Tibial nerve (tissue), 4 donors: ENCODE measurements at regions not wholly inside any gene's neighbourhood (a gene's known extent, or its start where the extent isn't known, plus 50 kb on each side); places are given as distances from the start of the nearest gene placed in this dataset.

Experiments used
- DNase-seq, 2 donors: peaks; one replicate each; pipeline ENCODE4 v3.0.0-alpha.2; 2019; ENCODE audit warnings: low spot score in 2 of 2
- H3K27ac ChIP-seq, 4 donors: fragments of 200-600 bp; sonication (generic) in 3 of 4; one replicate each; pipeline ENCODE4 v1.5.1; 2017 to 2019; ENCODE audit warnings: mild to moderate bottlenecking in 1 of 4
- H3K27me3 ChIP-seq, 2 donors: fragments of 200-600 bp; sonication (generic) in 1 of 2; one replicate each; pipeline versions ENCODE4 v1.5.1 to v1.6.0; 2017 to 2019
- H3K36me3 ChIP-seq, 3 donors: fragments of 200-600 bp; sonication (generic); one replicate each; pipeline ENCODE4 v1.5.1; 2018 to 2019
- H3K4me1 ChIP-seq, 4 donors: fragments of 200-600 bp; sonication (generic) in 3 of 4; one replicate each; pipeline ENCODE4 v1.5.1; 2017 to 2019
- H3K4me3 ChIP-seq, 4 donors: fragments of 200-600 bp; sonication (generic) in 3 of 4; one replicate each; pipeline ENCODE4 v1.5.1; 2017 to 2019; ENCODE audit warnings: mild to moderate bottlenecking in 1 of 4, moderate library complexity in 1 of 4
- H3K9me3 ChIP-seq, 4 donors: fragments of 200-600 bp; sonication (generic) in 3 of 4; one replicate each; pipeline ENCODE4 v1.5.1; 2017 to 2019
- CTCF ChIP-seq, 5 experiments: fragments of 200-600 bp in 3 of 5; fragments of 450-650 bp in 2 of 5; sonication (generic) in 3 of 5; IDR thresholded peaks; one replicate each; pipeline ENCODE4 v1.5.1; 2016 to 2019; ENCODE audit warnings: antibody characterized with exemption in 5 of 5, mild to moderate bottlenecking in 3 of 5, moderate library complexity in 2 of 5
- EP300 ChIP-seq, 2 donors: sonication (generic); formaldehyde crosslinking; IDR thresholded peaks; one replicate each; pipeline ENCODE4 v1.6.1; 2017; ENCODE audit warnings: antibody characterized with exemption in 2 of 2, mild to moderate bottlenecking in 1 of 2
- POLR2A ChIP-seq, 2 donors: fragments of 450-650 bp; IDR thresholded peaks; one replicate each; pipeline ENCODE4 v1.6.1; 2017; ENCODE audit warnings: antibody characterized with exemption in 2 of 2, mild to moderate bottlenecking in 2 of 2, moderate library complexity in 2 of 2
- WGBS, 2 donors: methylation state at CpG; one replicate each; pipeline ENCODE4 v1.1.5; 2018; 5-methylcytosine and 5-hydroxymethylcytosine counted together

- no peak overlapping the region for H3K27ac ChIP-seq
- no peaks in the 10 kb centered on the region for H3K4me1 ChIP-seq
- H3K9me3 ChIP-seq = no peaks in the 10 kb centered on the region
- WGBS, 2 donors = 82 to 83% methylated on average over 1 of the region's 1 CpG
- H3K4me3 ChIP-seq = no peak overlapping the region
- TF ChIP-seq EP300 (IDR thresholded peaks at IDR 0.05) = no peak
- TF ChIP-seq POLR2A (IDR thresholded peaks at IDR 0.05) = no peak
- no peak for TF ChIP-seq CTCF (IDR thresholded peaks at IDR 0.05)
- H3K27me3 ChIP-seq = no peaks in the 10 kb centered on the region
- no peaks in the 10 kb centered on the region for H3K36me3 ChIP-seq
- no peak for DNase-seq
Measured at GRCh38 chr12:22986997-22987396, 362.0 kb downstream of the ETNK1 start.

- 76 to 85% methylated on average over 1 of the region's 1 CpG for WGBS, 2 donors
Measured at GRCh38 chr12:22990501-22990900, 365.5 kb downstream of the ETNK1 start.

GRCh38 chr12:22991250-22991844 lies 366.4 kb downstream of the ETNK1 start:
- Histone ChIP-seq H3K27me3 (no peaks in the 10 kb centered on the region), H3K4me3 (no peak overlapping the region), H3K36me3 (no peaks in the 10 kb centered on the region), H3K9me3 (no peaks in the 10 kb centered on the region), H3K4me1 (no peaks in the 10 kb centered on the region), H3K27ac (no peak overlapping the region)
- WGBS, 2 donors = 65 to 68% methylated on average over 3 of the region's 3 CpGs
- DNase-seq = no peak
- no peak for TF ChIP-seq POLR2A (IDR thresholded peaks at IDR 0.05)
- no peak for TF ChIP-seq EP300 (IDR thresholded peaks at IDR 0.05)
- TF ChIP-seq CTCF (IDR thresholded peaks at IDR 0.05) = no peak

More at GRCh38 chr12:22990501-22990900, 365.5 kb downstream of the ETNK1 start:
- Histone ChIP-seq H3K9me3 (no peaks in the 10 kb centered on the region), H3K36me3 (no peaks in the 10 kb centered on the region), H3K27ac (no peak overlapping the region), H3K4me3 (no peak overlapping the region), H3K4me1 (no peaks in the 10 kb centered on the region), H3K27me3 (no peaks in the 10 kb centered on the region)
- no peak for DNase-seq
- TF ChIP-seq CTCF (IDR thresholded peaks at IDR 0.05) (no peak), POLR2A (IDR thresholded peaks at IDR 0.05) (no peak), EP300 (IDR thresholded peaks at IDR 0.05) (no peak)

- H3K4me1 ChIP-seq = no peaks in the 10 kb centered on the region
- no peaks in the 10 kb centered on the region for H3K36me3 ChIP-seq
- no peaks in the 10 kb centered on the region for H3K27me3 ChIP-seq
- no peak overlapping the region for H3K27ac ChIP-seq
- 60 to 70% methylated on average over 4 of the region's 4 CpGs for WGBS, 2 donors
- H3K9me3 ChIP-seq = peaks cover 0 to 3% (median 1%) of the 10 kb centered on the region in 4 donors
- no peak for DNase-seq
- TF ChIP-seq POLR2A (IDR thresholded peaks at IDR 0.05) (no peak), CTCF (IDR thresholded peaks at IDR 0.05) (no peak), EP300 (IDR thresholded peaks at IDR 0.05) (no peak)
- no peak overlapping the region for H3K4me3 ChIP-seq
Measured at GRCh38 chr12:22993609-22994315, 368.8 kb downstream of the ETNK1 start.

GRCh38 chr12:22994316-22994675 lies 369.3 kb downstream of the ETNK1 start:
- Histone ChIP-seq H3K9me3 (peaks cover 0 to 8% (median 2%) of the 10 kb centered on the region in 4 donors), H3K36me3 (no peaks in the 10 kb centered on the region), H3K27ac (no peak overlapping the region), H3K4me1 (no peaks in the 10 kb centered on the region), H3K4me3 (no peak overlapping the region), H3K27me3 (no peaks in the 10 kb centered on the region)
- TF ChIP-seq POLR2A (IDR thresholded peaks at IDR 0.05) (no peak), EP300 (IDR thresholded peaks at IDR 0.05) (no peak)
- no peak for DNase-seq
- 84 to 85% methylated on average over 3 of the region's 3 CpGs for WGBS, 2 donors
